ENCODE measurements at regions not wholly inside any gene's neighbourhood (a gene's known extent, or its start where the extent isn't known, plus 50 kb on each side); places are given as distances from the start of the nearest gene placed in this dataset.
"Not testable (repeated sequence)": the region's sequence is repeated elsewhere in the genome, so short reads cannot be mapped to it uniquely, and the experiment has no call there.

DNA sequence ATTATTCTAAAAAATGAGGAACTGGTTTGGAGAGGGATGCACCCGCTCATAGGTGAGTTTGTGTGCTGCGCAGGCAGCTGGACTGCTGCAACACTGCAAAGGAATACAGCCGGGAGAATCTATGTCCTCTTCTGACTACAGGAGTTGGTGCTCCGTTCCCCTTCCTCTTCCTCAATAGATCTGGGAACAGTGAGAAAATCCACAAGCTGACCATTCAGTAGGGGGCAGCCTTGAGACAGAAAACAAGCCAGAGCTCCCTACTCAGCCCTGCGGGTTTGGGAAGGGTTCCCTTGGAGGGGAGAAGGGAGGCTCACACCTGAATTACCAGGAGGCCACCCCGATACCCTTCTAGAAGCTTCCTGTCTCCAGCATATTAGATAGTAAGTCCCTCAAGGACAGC lies 87.3 kb upstream of the FOXI2 start:
- H3K4me3 ChIP-seq (ENCODE audit: control insufficient read depth, low read depth, low read length): no peak overlapping the region
- DNase-seq (ENCODE audit: low read depth): peak; percentile 5
- TF ChIP-seq, protein P1, sequence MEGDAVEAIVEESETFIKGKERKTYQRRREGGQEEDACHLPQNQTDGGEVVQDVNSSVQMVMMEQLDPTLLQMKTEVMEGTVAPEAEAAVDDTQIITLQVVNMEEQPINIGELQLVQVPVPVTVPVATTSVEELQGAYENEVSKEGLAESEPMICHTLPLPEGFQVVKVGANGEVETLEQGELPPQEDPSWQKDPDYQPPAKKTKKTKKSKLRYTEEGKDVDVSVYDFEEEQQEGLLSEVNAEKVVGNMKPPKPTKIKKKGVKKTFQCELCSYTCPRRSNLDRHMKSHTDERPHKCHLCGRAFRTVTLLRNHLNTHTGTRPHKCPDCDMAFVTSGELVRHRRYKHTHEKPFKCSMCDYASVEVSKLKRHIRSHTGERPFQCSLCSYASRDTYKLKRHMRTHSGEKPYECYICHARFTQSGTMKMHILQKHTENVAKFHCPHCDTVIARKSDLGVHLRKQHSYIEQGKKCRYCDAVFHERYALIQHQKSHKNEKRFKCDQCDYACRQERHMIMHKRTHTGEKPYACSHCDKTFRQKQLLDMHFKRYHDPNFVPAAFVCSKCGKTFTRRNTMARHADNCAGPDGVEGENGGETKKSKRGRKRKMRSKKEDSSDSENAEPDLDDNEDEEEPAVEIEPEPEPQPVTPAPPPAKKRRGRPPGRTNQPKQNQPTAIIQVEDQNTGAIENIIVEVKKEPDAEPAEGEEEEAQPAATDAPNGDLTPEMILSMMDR (conservative IDR thresholded peaks at IDR 0.05; ENCODE audit: control insufficient read depth, insufficient read depth, low read depth, low read length): peak; percentile 23

DNA sequence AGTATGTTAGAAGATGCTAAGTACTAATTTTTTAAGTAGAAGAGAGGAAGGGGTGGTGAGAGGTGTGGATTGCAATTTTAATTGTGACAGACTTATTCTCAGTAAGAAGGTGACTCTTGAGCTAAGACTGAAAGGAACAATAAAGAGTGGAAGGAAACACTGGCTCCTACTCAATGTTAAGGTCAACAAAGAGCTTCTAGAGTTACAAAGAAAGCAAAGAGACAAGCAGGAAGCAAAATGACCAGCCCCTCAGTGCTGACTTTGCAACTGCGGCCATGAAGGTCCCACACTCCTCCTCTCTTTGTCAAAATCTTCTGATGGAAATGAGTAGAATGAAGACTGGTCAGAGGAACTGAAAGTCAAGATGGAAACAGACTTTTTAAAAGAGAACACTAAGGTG lies 79.9 kb upstream of the FOXI2 start:
- no peak for DNase-seq (ENCODE audit: low read depth)
- H3K4me3 ChIP-seq (ENCODE audit: control insufficient read depth, low read depth, low read length): no peak overlapping the region
- TF ChIP-seq, protein P1 (conservative IDR thresholded peaks at IDR 0.05; ENCODE audit: control insufficient read depth, insufficient read depth, low read depth, low read length): no peak

DNA sequence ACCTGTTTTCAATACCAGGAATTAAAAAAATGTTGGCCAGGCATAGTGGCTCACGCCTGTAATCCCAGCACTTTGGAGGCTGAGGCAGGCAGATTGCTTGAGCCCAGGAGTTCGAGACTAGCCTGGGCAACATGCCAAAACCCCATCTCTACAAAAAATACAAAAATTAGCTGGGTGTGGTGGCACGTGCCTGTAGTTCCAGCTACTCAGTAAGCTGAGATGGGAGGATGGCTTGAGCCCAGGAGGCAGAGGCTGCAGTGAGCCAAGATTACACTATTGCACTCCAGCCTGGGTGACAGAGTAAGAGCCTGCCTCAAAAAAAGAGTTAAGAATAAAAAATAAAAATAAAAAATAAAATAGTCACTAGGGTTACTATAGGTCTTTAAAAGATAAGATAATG lies 60.6 kb upstream of the FOXI2 start:
- not testable (repeated sequence) for H3K4me3 ChIP-seq (ENCODE audit: control insufficient read depth, low read depth, low read length); DNase-seq (ENCODE audit: low read depth)

DNA sequence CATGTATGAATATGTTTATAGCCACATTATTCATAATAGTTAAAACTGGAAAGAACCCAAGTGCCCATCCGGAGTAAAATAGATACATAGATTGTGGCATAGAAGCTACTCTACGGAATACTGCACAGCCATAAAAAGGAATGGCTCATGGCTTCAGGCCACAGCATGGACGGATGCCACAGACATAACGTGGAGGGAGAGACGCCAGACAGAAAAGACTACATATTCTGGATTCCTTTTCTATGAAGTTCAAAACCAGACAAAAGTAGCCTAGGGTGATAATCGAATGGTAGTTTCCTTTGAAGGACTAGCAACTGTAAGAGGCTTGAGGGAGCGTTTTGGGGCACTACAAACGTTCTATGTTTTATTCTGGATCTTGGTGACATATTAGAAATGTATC lies 58.9 kb upstream of the FOXI2 start:
- no peak overlapping the region for H3K4me3 ChIP-seq (ENCODE audit: control insufficient read depth, low read depth, low read length)
- TF ChIP-seq, protein P1 (conservative IDR thresholded peaks at IDR 0.05; ENCODE audit: control insufficient read depth, insufficient read depth, low read depth, low read length): no peak
- no peak for DNase-seq (ENCODE audit: low read depth)

DNA sequence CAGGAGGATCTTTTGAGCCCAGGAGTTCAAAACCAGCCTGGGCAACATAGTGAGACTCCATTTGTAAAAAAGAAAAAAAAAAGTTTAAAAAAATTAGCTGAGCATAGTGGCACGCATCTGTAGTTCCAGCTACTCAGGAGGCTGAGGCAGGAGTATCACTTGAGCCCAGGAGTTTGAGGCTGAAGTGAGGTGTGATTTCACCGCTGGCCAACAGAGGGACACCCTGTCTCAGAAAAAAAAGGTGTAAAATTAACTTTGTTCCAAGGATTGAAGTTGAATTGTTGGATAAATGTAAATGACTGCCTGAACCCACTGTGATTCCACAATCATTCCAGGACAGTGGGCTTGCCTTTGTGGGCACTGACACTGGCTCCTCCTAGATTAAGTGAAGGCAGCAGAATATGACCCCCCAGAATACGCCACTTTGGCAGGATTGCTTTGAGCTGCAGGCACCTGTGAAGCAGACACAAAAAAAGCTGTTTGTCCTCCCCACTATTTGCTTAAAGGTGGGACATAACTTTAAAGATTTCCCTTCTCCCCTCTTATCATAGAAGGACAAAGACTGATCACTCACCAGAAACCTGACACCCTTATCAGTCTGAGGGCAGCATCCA lies 57.2 kb upstream of the FOXI2 start:
- TF ChIP-seq, protein P1 (conservative IDR thresholded peaks at IDR 0.05; ENCODE audit: control insufficient read depth, insufficient read depth, low read depth, low read length): peak; percentile 25
- DNase-seq (ENCODE audit: low read depth): no peak
- no peak overlapping the region for H3K4me3 ChIP-seq (ENCODE audit: control insufficient read depth, low read depth, low read length)

All from fibroblast of mammary gland (primary cell).